ENCODE measurements at regions not wholly inside any gene's neighbourhood (a gene's known extent, or its start where the extent isn't known, plus 50 kb on each side); places are given as distances from the start of the nearest gene placed in this dataset.

DNA sequence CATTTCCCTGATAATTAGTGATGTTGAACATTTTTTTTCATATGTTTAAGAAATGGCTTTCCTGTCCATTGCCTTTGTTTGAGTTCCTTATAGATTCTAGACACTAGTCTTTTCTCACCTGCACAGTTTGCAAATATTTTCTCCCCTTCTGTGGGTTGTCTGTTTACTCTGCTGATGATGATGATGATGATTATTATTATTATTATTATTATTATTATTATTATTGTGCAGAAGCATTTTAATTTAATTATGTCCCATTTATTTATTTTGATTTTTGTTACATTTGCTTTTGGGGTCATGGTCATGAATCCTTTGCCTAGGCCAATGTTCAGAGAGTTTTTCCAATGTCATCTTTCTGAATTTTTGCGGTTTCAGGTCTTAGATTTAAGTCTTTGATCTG is 492.5 kb upstream of the TSHZ3 start:
- H3K36me3 ChIP-seq (replicated peaks in 1 of 2; ENCODE audit: control insufficient read depth in 1 of 2, insufficient read depth in 2 of 2, low read length in 1 of 2): no peaks in the 10 kb centered on the region
- no peaks in the 10 kb centered on the region for H3K9me2 ChIP-seq
- ChIA-PET POLR2A (no interaction called here), CTCF (no interaction called here)
- no peak overlapping the region for H3K4me3 ChIP-seq (ENCODE audit: low read depth in 2 of 2, low read length in 1 of 2)
- no peaks in the 10 kb centered on the region for H3K27me3 ChIP-seq (ENCODE audit: insufficient read depth)
- TF ChIP-seq POLR2AphosphoS5 (IDR thresholded peaks at IDR 0.05; ENCODE audit: low read depth, low read length) (no peak), JUND (IDR thresholded peaks at IDR 0.05) (no peak), RAD21 (IDR thresholded peaks at IDR 0.05; ENCODE audit: low read length) (no peak), RFX5 (IDR thresholded peaks at IDR 0.05; ENCODE audit: low read length) (no peak), RCOR1 (IDR thresholded peaks at IDR 0.05; ENCODE audit: low read length) (no peak), NRF1 (IDR thresholded peaks at IDR 0.05; ENCODE audit: low read depth, low read length) (no peak), NFIC (IDR thresholded peaks at IDR 0.05; ENCODE audit: borderline replicate concordance) (no peak), SMC3 (IDR thresholded peaks at IDR 0.05; ENCODE audit: low read depth, low read length) (no peak), MXI1 (IDR thresholded peaks at IDR 0.05; ENCODE audit: low read depth, low read length) (no peak), SIN3A (IDR thresholded peaks at IDR 0.05; ENCODE audit: borderline replicate concordance, low read depth, low read length) (no peak), YY1 (IDR thresholded peaks at IDR 0.05; ENCODE audit: low read depth) (no peak), CHD2 (IDR thresholded peaks at IDR 0.05; ENCODE audit: low read length, partially characterized antibody) (no peak), GATA2 (CRISPR knock-in tag; IDR thresholded peaks at IDR 0.05) (no peak), ELF1 (IDR thresholded peaks at IDR 0.05) (no peak), EP300 (IDR thresholded peaks at IDR 0.05; ENCODE audit: borderline replicate concordance in 1 of 2, low read depth in 1 of 2, low read length in 1 of 2) (no peak)
- TF ChIP-seq, protein P1, sequence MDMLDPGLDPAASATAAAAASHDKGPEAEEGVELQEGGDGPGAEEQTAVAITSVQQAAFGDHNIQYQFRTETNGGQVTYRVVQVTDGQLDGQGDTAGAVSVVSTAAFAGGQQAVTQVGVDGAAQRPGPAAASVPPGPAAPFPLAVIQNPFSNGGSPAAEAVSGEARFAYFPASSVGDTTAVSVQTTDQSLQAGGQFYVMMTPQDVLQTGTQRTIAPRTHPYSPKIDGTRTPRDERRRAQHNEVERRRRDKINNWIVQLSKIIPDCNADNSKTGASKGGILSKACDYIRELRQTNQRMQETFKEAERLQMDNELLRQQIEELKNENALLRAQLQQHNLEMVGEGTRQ (IDR thresholded peaks at IDR 0.05; ENCODE audit: borderline replicate concordance, low read depth, low read length): no peak
- TF ChIP-seq, protein P2, sequence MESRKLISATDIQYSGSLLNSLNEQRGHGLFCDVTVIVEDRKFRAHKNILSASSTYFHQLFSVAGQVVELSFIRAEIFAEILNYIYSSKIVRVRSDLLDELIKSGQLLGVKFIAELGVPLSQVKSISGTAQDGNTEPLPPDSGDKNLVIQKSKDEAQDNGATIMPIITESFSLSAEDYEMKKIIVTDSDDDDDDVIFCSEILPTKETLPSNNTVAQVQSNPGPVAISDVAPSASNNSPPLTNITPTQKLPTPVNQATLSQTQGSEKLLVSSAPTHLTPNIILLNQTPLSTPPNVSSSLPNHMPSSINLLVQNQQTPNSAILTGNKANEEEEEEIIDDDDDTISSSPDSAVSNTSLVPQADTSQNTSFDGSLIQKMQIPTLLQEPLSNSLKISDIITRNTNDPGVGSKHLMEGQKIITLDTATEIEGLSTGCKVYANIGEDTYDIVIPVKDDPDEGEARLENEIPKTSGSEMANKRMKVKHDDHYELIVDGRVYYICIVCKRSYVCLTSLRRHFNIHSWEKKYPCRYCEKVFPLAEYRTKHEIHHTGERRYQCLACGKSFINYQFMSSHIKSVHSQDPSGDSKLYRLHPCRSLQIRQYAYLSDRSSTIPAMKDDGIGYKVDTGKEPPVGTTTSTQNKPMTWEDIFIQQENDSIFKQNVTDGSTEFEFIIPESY (IDR thresholded peaks at IDR 0.05; ENCODE audit: borderline replicate concordance, low read depth): no peak
- TF ChIP-seq, protein P3, sequence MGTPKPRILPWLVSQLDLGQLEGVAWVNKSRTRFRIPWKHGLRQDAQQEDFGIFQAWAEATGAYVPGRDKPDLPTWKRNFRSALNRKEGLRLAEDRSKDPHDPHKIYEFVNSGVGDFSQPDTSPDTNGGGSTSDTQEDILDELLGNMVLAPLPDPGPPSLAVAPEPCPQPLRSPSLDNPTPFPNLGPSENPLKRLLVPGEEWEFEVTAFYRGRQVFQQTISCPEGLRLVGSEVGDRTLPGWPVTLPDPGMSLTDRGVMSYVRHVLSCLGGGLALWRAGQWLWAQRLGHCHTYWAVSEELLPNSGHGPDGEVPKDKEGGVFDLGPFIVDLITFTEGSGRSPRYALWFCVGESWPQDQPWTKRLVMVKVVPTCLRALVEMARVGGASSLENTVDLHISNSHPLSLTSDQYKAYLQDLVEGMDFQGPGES (IDR thresholded peaks at IDR 0.05; ENCODE audit: low read depth, low read length): no peak
- TF ChIP-seq, protein P4, sequence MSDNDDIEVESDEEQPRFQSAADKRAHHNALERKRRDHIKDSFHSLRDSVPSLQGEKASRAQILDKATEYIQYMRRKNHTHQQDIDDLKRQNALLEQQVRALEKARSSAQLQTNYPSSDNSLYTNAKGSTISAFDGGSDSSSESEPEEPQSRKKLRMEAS (IDR thresholded peaks at IDR 0.05; ENCODE audit: low read depth): no peak
- no peaks in the 10 kb centered on the region for H4K20me1 ChIP-seq (ENCODE audit: insufficient read depth)
- DNase-seq: no peak
- H3K4me1 ChIP-seq (ENCODE audit: control insufficient read depth in 1 of 2, insufficient read depth in 2 of 2, low read depth in 1 of 2, low read length in 1 of 2): no peaks in the 10 kb centered on the region
- no peaks in the 10 kb centered on the region for H3K9me3 ChIP-seq
- H3K4me2 ChIP-seq: no peak overlapping the region
- H3F3A ChIP-seq (replicated peaks; ENCODE audit: insufficient read depth): no peaks in the 10 kb centered on the region
- WGBS (ENCODE audit: low lambda C conversion rate): 3% methylated on average over 1 of the region's 1 CpG
- H3K27ac ChIP-seq (ENCODE audit: low read depth in 2 of 2, low read length in 1 of 2): no peak overlapping the region
- no peak overlapping the region for H2AFZ ChIP-seq (ENCODE audit: low read depth)
- no peak overlapping the region for H3K9ac ChIP-seq
- H3K79me2 ChIP-seq (ENCODE audit: insufficient read depth): no peaks in the 10 kb centered on the region

All from SK-N-SH (cell line).